Neural cell (in vitro differentiated cells): ENCODE measurements at regions not wholly inside any gene's neighbourhood (a gene's known extent, or its start where the extent isn't known, plus 50 kb on each side); places are given as distances from the start of the nearest gene placed in this dataset.

Source experiments
- H2AFZ ChIP-seq: fragments of 200-600, 300-800 bp; sonication (generic), shearing (Covaris generic); 2 replicates; pipeline ENCODE4 v1.6.0; 2014; ENCODE audit warnings: low read depth, mild to moderate bottlenecking, antibody characterized with exemption, low read length, moderate library complexity
- H3F3A ChIP-seq: fragments of 200-600 bp; shearing (Covaris generic); 2 replicates; pipeline ENCODE4 v1.6.1; 2016; ENCODE audit warnings: mild to moderate bottlenecking, moderate library complexity, mixed read lengths, antibody characterized with exemption, low read length; ENCODE audit not compliant: insufficient read depth, poor library complexity, severe bottlenecking
- H3K27ac ChIP-seq: fragments of 200-600, 300-800 bp; sonication (generic), shearing (Covaris generic); 2 replicates; pipeline ENCODE4 v1.5.1; 2014; ENCODE audit warnings: mild to moderate bottlenecking, low read length, moderate library complexity
- H3K27me3 ChIP-seq: fragments of 300-800, 200-600 bp; sonication (generic), shearing (Covaris generic); 2 replicates; pipeline ENCODE4 v1.6.0; 2014; ENCODE audit warnings: mild to moderate bottlenecking, low read depth, low read length, moderate library complexity; ENCODE audit not compliant: insufficient read depth
- H3K36me3 ChIP-seq: fragments of 300-800, 200-600 bp; sonication (generic), shearing (Covaris generic); 2 replicates; pipeline ENCODE4 v1.5.1; 2014; ENCODE audit warnings: mild to moderate bottlenecking, antibody characterized with exemption, low read length, moderate library complexity; ENCODE audit not compliant: insufficient read depth
- H3K4me2 ChIP-seq: fragments of 300-800, 200-600 bp; sonication (generic), shearing (Covaris generic); 2 replicates; pipeline ENCODE4 v1.6.0; 2014; ENCODE audit warnings: mild to moderate bottlenecking, low read length
- H3K4me3 ChIP-seq: fragments of 300-800, 200-600 bp; sonication (generic), shearing (Covaris generic); 2 replicates; pipeline ENCODE4 v1.5.1; 2014; ENCODE audit warnings: mild to moderate bottlenecking, low read length, moderate library complexity
- H3K79me2 ChIP-seq: fragments of 200-600 bp; shearing (Covaris generic); replicated peaks from 2 replicates; pipeline ENCODE4 v1.6.0; 2014; ENCODE audit warnings: mild to moderate bottlenecking, low read length, moderate library complexity; ENCODE audit not compliant: insufficient read depth
- H3K9ac ChIP-seq: fragments of 300-800, 200-600 bp; sonication (generic), shearing (Covaris generic); 2 replicates; pipeline ENCODE4 v1.6.1; 2016; ENCODE audit warnings: mild to moderate bottlenecking, low read length, mixed read lengths
- H3K9me2 ChIP-seq: fragments of 200-600 bp; shearing (Covaris generic); 2 replicates; pipeline ENCODE4 v1.6.1; 2016; ENCODE audit warnings: mild to moderate bottlenecking, low read length, mixed read lengths; ENCODE audit not compliant: insufficient read depth
- H3K9me3 ChIP-seq: fragments of 200-600, 300-800 bp; sonication (generic), shearing (Covaris generic); 2 replicates; pipeline ENCODE4 v1.6.1; 2016; ENCODE audit warnings: mild to moderate bottlenecking, mixed run types, low read length, moderate library complexity, mixed read lengths
- H4K20me1 ChIP-seq: fragments of 200-600 bp; shearing (Covaris generic); 2 replicates; pipeline ENCODE4 v1.6.1; 2016; ENCODE audit warnings: mild to moderate bottlenecking, mixed run types; ENCODE audit not compliant: insufficient read depth
- CTCF ChIP-seq: fragments of 450-650 bp; IDR thresholded peaks from 2 replicates; pipeline ENCODE4 v1.5.1; 2014; ENCODE audit warnings: antibody characterized with exemption, mild to moderate bottlenecking, moderate library complexity; ENCODE audit not compliant: poor library complexity, severe bottlenecking
- EP300 ChIP-seq: fragments of 450-650 bp; conservative IDR thresholded peaks from 2 replicates; pipeline ENCODE4 v1.6.1; 2014; ENCODE audit warnings: antibody characterized with exemption, mild to moderate bottlenecking, moderate library complexity; ENCODE audit not compliant: poor library complexity, severe bottlenecking
- EZH2 ChIP-seq: fragments of 200-600, 300-800 bp; shearing (Covaris generic), sonication (generic); IDR thresholded peaks from 2 replicates; pipeline ENCODE4 v1.6.1; 2014; ENCODE audit warnings: antibody characterized with exemption, low read length, borderline replicate concordance, mild to moderate bottlenecking; ENCODE audit not compliant: insufficient read depth, poor library complexity, severe bottlenecking
- MXI1 ChIP-seq: fragments of 450-650 bp; conservative IDR thresholded peaks from 2 replicates; pipeline ENCODE4 v1.6.1; 2014; ENCODE audit warnings: antibody characterized with exemption, mild to moderate bottlenecking; ENCODE audit not compliant: poor library complexity, severe bottlenecking
- POLR2AphosphoS5 ChIP-seq: IDR thresholded peaks from 2 replicates; pipeline ENCODE4 v1.6.1; 2012
- RAD21 ChIP-seq: fragments of 450-650 bp; conservative IDR thresholded peaks from 2 replicates; pipeline ENCODE4 v1.6.1; 2014; ENCODE audit warnings: antibody characterized with exemption, mild to moderate bottlenecking, moderate library complexity
- SMC3 ChIP-seq: fragments of 450-650 bp; conservative IDR thresholded peaks from 2 replicates; pipeline ENCODE4 v1.6.1; 2014; ENCODE audit warnings: antibody characterized with exemption, mild to moderate bottlenecking, moderate library complexity; ENCODE audit not compliant: poor library complexity
- TAF1 ChIP-seq: IDR thresholded peaks from 2 replicates; pipeline ENCODE4 v1.6.1; 2012; ENCODE audit warnings: low read depth
- TF ChIP-seq, protein P1 (sequence below): IDR thresholded peaks from 2 replicates; pipeline ENCODE4 v1.6.1; 2012; ENCODE audit warnings: borderline replicate concordance

GRCh38 chr5:20224046-20224445 is 236.0 kb upstream of the CDH18 start:
- H4K20me1 ChIP-seq, result no peaks in the 10 kb centered on the region
- H3K9me3 ChIP-seq, result no peaks in the 10 kb centered on the region
- H3K36me3 ChIP-seq, result no peaks in the 10 kb centered on the region
- H2AFZ ChIP-seq, result no peak overlapping the region
- H3K27me3 ChIP-seq, result no peaks in the 10 kb centered on the region
- H3F3A ChIP-seq, result no peaks in the 10 kb centered on the region
- H3K4me3 ChIP-seq, result no peak overlapping the region
- no peaks in the 10 kb centered on the region for H3K9me2 ChIP-seq
- H3K27ac ChIP-seq, result no peak overlapping the region
- no peak overlapping the region for H3K4me2 ChIP-seq
- no peak for TF ChIP-seq RAD21
- no peak for TF ChIP-seq SMC3
- no peak for TF ChIP-seq MXI1
- TF ChIP-seq POLR2AphosphoS5, result no peak
- H3K79me2 ChIP-seq, result no peaks in the 10 kb centered on the region
- H3K9ac ChIP-seq, result no peak overlapping the region

DNA sequence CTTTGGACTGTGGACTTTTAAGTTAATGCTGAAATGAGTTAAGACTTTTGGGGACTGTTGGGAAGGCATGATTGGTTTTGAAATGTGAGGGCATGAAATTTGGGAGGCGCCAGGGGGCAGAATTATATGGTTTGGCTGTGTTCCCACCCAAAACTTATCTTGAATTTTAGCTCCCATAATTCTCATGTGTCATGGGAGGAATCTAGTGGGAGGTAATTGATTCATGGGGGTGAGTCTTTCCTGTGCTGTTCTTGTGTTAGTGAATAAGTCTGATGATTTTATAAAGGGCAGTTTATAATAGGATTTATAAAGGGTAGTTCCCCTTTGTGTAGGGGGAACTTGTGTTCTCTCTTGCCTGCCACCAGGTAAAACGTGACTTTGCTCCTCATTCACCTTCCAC is 235.5 kb upstream of the CDH18 start:
- Histone ChIP-seq H3K36me3 (no peaks in the 10 kb centered on the region), H3K79me2 (no peaks in the 10 kb centered on the region), H4K20me1 (no peaks in the 10 kb centered on the region), H3K9ac (no peak overlapping the region), H3K4me2 (no peak overlapping the region), H3K27ac (no peak overlapping the region), H2AFZ (no peak overlapping the region), H3K27me3 (no peaks in the 10 kb centered on the region), H3K9me3 (no peaks in the 10 kb centered on the region), H3F3A (no peaks in the 10 kb centered on the region), H3K9me2 (no peaks in the 10 kb centered on the region), H3K4me3 (no peak overlapping the region)
- TF ChIP-seq EZH2 (no peak), CTCF (no peak), MXI1 (no peak), RAD21 (no peak), EP300 (no peak), SMC3 (no peak), TAF1 (no peak), POLR2AphosphoS5 (no peak)
- TF ChIP-seq, protein P1, sequence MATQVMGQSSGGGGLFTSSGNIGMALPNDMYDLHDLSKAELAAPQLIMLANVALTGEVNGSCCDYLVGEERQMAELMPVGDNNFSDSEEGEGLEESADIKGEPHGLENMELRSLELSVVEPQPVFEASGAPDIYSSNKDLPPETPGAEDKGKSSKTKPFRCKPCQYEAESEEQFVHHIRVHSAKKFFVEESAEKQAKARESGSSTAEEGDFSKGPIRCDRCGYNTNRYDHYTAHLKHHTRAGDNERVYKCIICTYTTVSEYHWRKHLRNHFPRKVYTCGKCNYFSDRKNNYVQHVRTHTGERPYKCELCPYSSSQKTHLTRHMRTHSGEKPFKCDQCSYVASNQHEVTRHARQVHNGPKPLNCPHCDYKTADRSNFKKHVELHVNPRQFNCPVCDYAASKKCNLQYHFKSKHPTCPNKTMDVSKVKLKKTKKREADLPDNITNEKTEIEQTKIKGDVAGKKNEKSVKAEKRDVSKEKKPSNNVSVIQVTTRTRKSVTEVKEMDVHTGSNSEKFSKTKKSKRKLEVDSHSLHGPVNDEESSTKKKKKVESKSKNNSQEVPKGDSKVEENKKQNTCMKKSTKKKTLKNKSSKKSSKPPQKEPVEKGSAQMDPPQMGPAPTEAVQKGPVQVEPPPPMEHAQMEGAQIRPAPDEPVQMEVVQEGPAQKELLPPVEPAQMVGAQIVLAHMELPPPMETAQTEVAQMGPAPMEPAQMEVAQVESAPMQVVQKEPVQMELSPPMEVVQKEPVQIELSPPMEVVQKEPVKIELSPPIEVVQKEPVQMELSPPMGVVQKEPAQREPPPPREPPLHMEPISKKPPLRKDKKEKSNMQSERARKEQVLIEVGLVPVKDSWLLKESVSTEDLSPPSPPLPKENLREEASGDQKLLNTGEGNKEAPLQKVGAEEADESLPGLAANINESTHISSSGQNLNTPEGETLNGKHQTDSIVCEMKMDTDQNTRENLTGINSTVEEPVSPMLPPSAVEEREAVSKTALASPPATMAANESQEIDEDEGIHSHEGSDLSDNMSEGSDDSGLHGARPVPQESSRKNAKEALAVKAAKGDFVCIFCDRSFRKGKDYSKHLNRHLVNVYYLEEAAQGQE, result no peak

GRCh38 chr5:20215257-20215656 is 227.3 kb upstream of the CDH18 start:
- H3K9ac ChIP-seq, result no peak overlapping the region
- H3K4me2 ChIP-seq, result no peak overlapping the region
- no peaks in the 10 kb centered on the region for H3K9me2 ChIP-seq
- H2AFZ ChIP-seq, result no peak overlapping the region
- H3K36me3 ChIP-seq, result no peaks in the 10 kb centered on the region
- H3K27me3 ChIP-seq, result no peaks in the 10 kb centered on the region
- no peaks in the 10 kb centered on the region for H3K79me2 ChIP-seq
- H3K4me3 ChIP-seq, result no peak overlapping the region
- H4K20me1 ChIP-seq, result no peaks in the 10 kb centered on the region
- TF ChIP-seq MXI1 (no peak), RAD21 (no peak), EZH2 (no peak), SMC3 (no peak), POLR2AphosphoS5 (no peak), TAF1 (no peak)
- no peak overlapping the region for H3K27ac ChIP-seq
- H3K9me3 ChIP-seq, result no peaks in the 10 kb centered on the region
- no peaks in the 10 kb centered on the region for H3F3A ChIP-seq
